PC-3 (cell line): ENCODE measurements at regions not wholly inside any gene's neighbourhood (a gene's known extent, or its start where the extent isn't known, plus 50 kb on each side); places are given as distances from the start of the nearest gene placed in this dataset.

Experiments
- CTCF ChIP-seq: fragments of 300-600 bp; sonication (generic); conservative IDR thresholded peaks from 2 replicates; pipeline ENCODE4 v1.5.1; 2017; ENCODE audit warnings: antibody characterized with exemption, low read depth, mild to moderate bottlenecking, low read length
- EZH2phosphoT487 ChIP-seq: fragments of 300-600 bp; sonication (generic); IDR thresholded peaks from 2 replicates; pipeline ENCODE4 v1.6.1; 2018; ENCODE audit warnings: mild to moderate bottlenecking, antibody characterized with exemption, low read length, borderline replicate concordance

- TF ChIP-seq EZH2phosphoT487, result no peak
- TF ChIP-seq CTCF, result no peak
Observed at GRCh38 chr9:135299651-135300345, 179.8 kb upstream of the PPP1R26 start.
